Limb (tissue), 2 donors: ENCODE measurements at regions not wholly inside any gene's neighbourhood (a gene's known extent, or its start where the extent isn't known, plus 50 kb on each side); places are given as distances from the start of the nearest gene placed in this dataset.
A peak's percentile ranks its signal among the peaks of the same experiment; 100 is the strongest.
"Not testable (repeated sequence)": the region's sequence is repeated elsewhere in the genome, so short reads cannot be mapped to it uniquely, and the experiment has no call there.

Source experiments
- DNase-seq, 2 donors: peaks; one replicate each; pipeline ENCODE4 v3.0.0-alpha.2; 2016; ENCODE audit errors: extremely low spot score in 2 of 2

GRCh38 chr22:47355776-47356510 is 593.5 kb downstream of the TBC1D22A start:
- DNase-seq, result no peak

- no peak for DNase-seq
Measured at GRCh38 chr22:47355388-47355725, 592.9 kb downstream of the TBC1D22A start.

GRCh38 chr22:47354668-47355387 is 592.4 kb downstream of the TBC1D22A start:
- no peak for DNase-seq

GRCh38 chr22:47352920-47353700 is 590.7 kb downstream of the TBC1D22A start:
- peak in 1 of 2 donors; percentile 12 for DNase-seq

- peak in 1 of 2 donors; percentile 11 for DNase-seq
Measured at GRCh38 chr22:47351836-47352579, 589.6 kb downstream of the TBC1D22A start.

- not testable (repeated sequence) for DNase-seq
Measured at GRCh38 chr22:47346287-47346686, 583.8 kb downstream of the TBC1D22A start.

- DNase-seq, result no peak
Measured at GRCh38 chr22:47345025-47345424, 582.6 kb downstream of the TBC1D22A start.

- no peak for DNase-seq
Measured at GRCh38 chr22:47344414-47344813, 582.0 kb downstream of the TBC1D22A start.

- DNase-seq, result no peak
Measured at GRCh38 chr22:47343611-47344010, 581.2 kb downstream of the TBC1D22A start.

- no peak for DNase-seq
Measured at GRCh38 chr22:47342446-47342845, 580.0 kb downstream of the TBC1D22A start.

GRCh38 chr22:47341464-47341863 is 579.0 kb downstream of the TBC1D22A start:
- DNase-seq, result no peak

- DNase-seq, result no peak
Measured at GRCh38 chr22:47340851-47341436, 578.5 kb downstream of the TBC1D22A start.

GRCh38 chr22:47337161-47337621 is 574.7 kb downstream of the TBC1D22A start:
- DNase-seq, result no peak

- no peak for DNase-seq
Measured at GRCh38 chr22:47335958-47336357, 573.5 kb downstream of the TBC1D22A start.

GRCh38 chr22:47335460-47335859 is 573.0 kb downstream of the TBC1D22A start:
- no peak for DNase-seq

GRCh38 chr22:47334601-47335000 is 572.2 kb downstream of the TBC1D22A start:
- DNase-seq, result no peak

GRCh38 chr22:47333625-47334024 is 571.2 kb downstream of the TBC1D22A start:
- no peak for DNase-seq

- no peak for DNase-seq
Measured at GRCh38 chr22:47332246-47332980, 570.0 kb downstream of the TBC1D22A start.

GRCh38 chr22:47331750-47332149 is 569.3 kb downstream of the TBC1D22A start:
- no peak for DNase-seq
